ENCODE measurements at regions not wholly inside any gene's neighbourhood (a gene's known extent, or its start where the extent isn't known, plus 50 kb on each side); places are given as distances from the start of the nearest gene placed in this dataset.

DNA sequence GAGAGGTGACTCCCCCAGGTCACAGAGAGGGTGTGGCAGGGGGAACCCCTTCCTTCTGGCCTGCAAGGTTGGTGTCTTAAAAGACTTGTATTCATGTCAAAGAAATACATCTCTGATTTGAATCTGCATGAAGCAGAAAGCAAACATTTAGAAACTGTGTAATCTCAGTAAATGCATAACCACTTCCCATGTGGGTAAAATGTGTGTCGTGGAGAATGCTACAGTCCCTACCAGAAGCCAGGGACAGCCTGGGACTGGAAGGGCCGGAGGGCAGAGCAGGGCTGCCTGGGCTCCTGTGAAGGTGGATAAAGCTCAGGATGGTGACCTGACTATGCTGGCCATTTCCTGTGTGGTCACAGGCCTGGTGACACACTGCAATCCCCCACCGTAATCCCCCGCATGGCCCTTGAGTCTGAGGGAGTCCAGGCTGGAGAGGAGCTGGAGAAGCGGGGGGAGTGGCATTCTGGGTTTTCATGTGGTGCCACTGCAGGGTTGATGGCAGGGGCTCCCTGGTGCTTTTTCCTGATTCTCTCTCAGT lies 102.2 kb downstream of the LRRC30 start:
- TF ChIP-seq, protein P1, sequence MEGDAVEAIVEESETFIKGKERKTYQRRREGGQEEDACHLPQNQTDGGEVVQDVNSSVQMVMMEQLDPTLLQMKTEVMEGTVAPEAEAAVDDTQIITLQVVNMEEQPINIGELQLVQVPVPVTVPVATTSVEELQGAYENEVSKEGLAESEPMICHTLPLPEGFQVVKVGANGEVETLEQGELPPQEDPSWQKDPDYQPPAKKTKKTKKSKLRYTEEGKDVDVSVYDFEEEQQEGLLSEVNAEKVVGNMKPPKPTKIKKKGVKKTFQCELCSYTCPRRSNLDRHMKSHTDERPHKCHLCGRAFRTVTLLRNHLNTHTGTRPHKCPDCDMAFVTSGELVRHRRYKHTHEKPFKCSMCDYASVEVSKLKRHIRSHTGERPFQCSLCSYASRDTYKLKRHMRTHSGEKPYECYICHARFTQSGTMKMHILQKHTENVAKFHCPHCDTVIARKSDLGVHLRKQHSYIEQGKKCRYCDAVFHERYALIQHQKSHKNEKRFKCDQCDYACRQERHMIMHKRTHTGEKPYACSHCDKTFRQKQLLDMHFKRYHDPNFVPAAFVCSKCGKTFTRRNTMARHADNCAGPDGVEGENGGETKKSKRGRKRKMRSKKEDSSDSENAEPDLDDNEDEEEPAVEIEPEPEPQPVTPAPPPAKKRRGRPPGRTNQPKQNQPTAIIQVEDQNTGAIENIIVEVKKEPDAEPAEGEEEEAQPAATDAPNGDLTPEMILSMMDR (IDR thresholded peaks at IDR 0.05; ENCODE audit: low read length) = no peak
- no peak for TF ChIP-seq EZH2 (IDR thresholded peaks at IDR 0.05; ENCODE audit: borderline replicate concordance, low read length)
